ENCODE measurements at regions not wholly inside any gene's neighbourhood (a gene's known extent, or its start where the extent isn't known, plus 50 kb on each side); places are given as distances from the start of the nearest gene placed in this dataset.
"Not testable (repeated sequence)": the region's sequence is repeated elsewhere in the genome, so short reads cannot be mapped to it uniquely, and the experiment has no call there.

DNA sequence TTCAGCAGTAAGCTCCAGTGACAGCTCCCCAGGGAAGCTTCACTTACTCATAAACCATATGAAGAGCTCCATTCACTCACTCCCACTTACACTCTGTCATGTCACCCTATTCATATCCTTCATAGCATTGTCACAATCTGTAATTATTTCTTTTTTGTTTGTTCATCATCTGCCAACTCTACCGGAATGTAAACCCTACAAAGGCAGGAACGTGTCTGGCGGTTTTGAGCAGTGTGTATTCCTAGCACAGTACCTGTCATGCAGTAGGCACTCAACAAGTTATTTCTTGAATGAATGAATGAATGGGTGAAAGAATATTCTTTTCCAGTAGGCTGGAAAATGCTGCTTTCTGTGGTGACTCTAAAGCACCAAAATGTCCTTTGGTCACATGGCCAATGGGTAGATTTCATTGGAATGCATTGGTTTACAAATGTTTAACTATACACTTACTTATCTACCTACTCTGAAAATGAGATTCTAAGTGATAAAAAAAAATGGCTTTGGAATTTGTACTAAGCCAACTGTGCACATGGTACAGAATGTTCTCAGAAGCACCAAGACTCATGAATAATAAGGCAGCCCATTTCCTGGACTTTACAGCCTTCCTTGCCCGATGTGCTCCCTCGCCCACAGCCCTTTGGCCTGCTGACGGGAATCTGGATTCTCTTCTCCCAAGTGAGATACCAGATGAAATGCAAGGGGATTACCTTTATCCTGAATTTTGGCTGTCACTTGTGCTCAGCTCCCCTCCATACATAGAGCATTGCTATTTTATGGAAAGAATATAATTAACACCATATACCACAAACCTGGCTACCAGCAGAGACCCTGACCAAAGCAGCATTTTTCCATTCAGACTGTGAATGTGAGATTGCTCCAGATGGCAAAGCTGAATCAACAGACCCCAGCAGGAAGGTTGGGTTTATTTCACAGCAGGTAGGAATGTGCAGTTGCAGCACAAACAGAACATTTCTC, 273.3 kb downstream of the ALDH8A1 start:
- DNase-seq (ENCODE audit: low read depth, low spot score): no peak

DNA sequence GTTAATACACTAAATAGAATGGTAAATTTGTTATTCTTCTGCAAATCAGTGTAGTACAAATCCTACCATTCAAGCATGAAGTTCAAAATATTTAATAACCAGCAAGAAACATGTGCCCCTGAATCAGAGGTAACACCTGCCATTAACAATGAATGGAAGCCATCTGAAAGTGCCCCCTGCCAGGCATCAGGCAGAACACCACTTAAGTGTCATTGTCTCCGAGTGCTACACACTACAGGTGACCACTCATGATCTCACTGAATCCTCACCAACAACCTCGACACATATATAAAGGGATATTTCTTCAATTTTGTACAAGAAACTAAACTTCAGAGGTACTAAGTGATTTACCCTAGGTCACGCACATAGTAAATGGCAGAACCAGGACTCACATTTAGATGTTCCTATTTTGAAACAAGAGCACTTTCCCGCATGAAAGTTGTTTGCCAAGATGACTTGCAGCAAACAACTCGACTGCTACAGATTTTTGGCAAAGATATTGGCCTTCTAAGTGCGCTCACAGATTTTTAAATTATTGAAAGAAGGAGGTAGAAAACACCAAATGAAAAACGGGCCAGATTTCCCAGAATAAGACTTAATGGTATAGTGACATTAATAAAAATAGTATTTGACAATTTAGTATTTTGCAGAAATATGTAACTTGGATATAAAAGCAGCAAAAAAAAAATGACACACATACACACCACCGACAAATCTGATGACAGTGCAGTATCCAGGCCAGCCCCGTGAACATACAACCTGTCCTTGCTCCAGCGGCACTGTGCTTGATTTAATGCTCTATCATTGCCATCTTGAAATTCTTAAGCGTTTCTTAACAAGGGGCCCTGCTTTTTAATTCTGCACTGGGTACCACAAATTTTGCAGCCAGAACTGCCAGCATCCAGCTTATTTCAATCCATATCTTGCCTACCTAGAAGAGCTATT, 274.5 kb downstream of the ALDH8A1 start:
- DNase-seq (ENCODE audit: low read depth, low spot score): no peak

DNA sequence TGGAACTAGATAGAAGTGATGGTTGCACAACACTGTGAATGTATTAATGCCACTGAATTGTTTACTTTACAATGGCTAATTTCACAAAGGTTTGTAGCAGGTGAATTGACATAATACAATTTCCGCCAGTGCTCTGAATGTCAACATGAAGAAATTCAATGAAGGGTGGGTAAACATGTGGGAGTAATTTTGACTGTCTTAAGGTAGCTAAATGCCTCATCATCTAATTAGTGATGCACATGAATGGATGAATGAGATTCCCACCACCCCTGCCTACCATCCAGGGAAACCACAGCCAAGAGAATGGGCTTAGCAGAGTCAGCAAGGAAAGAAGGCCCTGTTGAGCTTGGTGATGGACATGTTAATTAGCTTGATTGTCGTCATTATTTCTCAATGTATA, 275.3 kb downstream of the ALDH8A1 start:
- DNase-seq (ENCODE audit: low read depth, low spot score): no peak

DNA sequence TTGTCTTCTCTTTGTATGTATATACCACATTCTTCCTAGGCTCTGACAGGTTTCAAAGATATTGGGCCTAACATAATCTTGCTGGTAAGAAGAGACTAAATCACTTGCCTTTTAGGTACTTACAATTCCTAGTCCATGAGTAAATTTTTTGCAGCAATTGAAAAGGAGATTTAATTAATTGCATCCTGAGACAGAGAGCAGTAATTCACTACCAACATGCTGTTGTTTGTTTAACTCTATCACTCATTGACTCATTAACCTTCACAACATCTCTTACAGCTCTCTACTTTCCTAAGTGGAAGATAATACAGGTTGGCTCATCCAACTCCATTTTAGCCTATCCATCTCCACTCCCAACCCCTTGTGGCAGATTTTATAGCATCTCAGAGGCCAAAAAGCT, 280.4 kb downstream of the ALDH8A1 start:
- no peak for DNase-seq (ENCODE audit: low read depth, low spot score)

DNA sequence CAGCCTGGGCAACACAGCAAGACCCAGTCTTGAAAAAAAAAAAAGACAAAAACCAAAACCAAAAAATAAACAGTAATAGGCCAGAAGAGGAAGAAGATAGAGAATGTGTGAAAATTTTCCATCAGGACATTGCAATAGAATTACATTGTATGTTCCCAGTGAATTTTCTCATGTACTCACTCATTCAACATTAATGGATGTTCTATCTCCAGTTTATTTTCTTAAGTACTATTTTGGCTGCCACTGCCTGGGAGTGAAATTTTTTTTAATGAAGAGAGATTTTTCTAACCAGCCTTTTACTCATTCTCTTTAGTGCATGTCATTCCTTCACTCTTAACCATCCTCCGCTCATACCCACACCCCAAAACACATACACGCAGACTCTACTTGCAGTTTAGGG, 282.8 kb downstream of the ALDH8A1 start:
- no peak for DNase-seq (ENCODE audit: low read depth, low spot score)

DNA sequence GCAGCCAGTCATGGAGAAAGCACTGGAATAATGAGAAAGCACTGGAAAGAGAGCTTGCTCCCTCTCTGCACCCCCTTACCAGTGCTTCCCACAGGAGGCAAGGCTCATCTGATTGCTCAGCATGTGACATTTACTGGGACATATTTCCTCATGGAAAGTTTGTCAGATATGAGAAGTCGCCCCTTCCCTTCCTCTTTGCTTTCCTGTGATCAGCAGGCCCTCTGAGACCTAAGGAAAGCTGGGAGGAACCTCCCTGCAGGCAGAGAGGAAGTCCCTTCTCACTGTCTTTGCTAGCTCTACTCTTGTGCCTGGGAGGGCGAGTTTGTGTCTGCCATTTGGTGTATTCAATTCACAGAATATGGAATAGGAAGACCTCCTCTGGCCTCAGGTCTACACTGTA, 283.8 kb downstream of the ALDH8A1 start:
- DNase-seq (ENCODE audit: low read depth, low spot score): no peak

DNA sequence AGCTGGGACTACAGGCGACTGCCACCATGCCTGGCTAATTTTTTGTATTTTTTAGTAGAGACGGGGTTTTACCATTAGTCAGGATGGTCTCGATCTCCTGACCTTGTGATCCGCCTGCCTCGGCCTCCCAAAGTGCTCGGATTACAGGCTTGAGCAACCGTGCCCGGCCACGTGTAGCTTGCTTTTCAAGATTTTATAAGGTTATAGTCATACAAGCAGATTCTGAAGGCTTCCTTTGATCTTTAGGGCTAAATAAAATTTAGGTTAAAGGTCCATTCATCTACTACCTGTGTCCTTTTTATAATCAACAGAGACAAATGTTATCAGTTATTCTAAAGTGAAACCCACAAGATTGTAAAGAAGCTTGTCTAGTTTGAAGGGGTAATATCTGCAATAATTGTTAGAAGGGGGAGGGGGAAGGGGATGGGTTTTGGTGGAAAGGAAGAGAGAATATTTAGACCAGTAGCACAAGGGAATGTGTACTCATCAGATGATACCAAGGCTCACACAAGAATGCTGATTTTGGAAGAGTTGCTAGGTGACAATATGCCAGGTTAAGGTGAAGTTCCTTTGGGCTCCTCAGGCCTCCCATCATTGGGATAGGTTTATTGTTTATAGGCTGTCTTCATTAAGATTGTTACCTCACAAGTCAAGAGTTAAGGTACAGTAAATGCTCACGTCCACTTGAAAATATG, 284.7 kb downstream of the ALDH8A1 start:
- no peak for DNase-seq (ENCODE audit: low read depth, low spot score)

DNA sequence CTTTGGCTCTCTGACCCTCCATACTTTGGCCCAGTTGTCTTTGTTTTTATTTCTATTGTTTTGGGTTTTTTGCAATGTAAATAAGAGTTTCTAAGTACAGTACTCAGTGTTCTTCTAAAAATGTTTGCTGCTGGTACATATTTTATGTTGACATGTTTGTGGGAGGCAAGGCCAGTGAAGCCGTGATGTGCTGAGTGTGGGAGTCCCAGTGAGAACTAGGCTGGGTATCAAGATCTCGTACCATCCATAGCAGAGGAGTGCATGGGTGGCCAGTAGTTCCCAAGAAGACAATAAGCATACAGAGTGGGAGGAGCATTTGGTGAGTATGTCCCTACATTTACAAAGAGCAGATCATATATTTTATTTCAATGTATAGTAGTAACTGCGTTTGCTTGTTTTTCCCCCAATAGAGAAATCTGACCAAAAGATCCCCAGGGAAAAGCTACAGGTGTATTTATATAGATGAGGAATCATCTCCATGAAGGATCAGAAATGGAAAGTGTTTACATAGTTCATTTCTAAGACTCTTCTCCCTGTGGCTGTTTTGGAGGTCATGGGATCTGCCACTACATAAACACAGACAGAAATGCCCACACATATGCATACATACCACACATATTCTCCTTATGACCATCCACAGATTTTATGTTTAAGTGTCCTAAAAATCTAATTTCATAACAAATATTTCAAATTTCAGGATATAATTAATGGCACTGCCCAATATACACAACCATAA, 285.9 kb downstream of the ALDH8A1 start:
- no peak for DNase-seq (ENCODE audit: low read depth, low spot score)

DNA sequence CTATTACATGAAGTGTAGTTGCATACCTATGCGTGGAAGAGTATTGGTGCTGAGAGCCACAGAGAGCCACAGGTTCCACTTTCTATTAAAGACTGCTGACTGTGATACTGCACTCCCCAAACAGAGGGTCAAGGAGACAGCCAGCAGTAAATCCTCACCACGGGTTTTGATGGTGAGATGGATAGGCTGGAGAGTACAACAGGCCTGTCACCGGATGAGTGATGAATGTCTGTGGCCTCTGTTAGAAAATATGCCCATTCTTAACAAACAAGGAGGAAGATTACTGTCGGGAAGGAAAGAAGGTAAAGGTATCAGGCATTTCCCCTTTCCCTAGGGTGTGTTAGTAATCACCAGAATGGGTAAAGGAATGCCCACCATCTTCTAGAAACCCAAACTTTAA, 286.5 kb downstream of the ALDH8A1 start:
- DNase-seq (ENCODE audit: low read depth, low spot score): no peak

DNA sequence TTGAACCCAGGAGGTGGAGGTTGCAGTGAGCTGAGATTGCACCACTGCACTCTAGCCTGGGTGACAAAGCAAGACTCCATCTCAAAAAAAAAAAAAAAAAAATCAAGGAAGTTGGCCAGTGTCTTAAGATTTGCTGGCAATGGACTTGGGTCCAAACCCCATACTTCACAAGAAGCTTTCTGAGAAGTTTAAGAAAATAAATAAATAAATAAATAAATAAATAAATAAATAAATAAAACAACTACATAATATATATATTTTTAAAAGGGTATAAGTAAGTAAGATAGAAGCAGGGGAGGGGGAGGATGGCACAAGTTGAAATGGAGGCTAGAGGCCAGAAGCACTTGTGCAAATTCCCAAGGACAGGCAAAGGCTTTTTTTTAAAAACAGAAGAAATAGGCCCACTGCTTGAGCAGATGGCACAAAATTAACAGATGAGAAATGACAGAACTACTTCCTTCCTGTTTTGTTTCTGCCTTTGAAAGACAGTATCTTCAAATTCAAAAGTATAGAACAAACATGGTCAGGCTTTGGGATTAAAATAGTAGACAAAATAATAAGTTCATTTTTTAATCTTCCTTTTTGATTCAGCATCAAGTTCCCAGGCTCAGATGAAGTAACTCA, 287.7 kb downstream of the ALDH8A1 start:
- DNase-seq (ENCODE audit: low read depth, low spot score): no peak

DNA sequence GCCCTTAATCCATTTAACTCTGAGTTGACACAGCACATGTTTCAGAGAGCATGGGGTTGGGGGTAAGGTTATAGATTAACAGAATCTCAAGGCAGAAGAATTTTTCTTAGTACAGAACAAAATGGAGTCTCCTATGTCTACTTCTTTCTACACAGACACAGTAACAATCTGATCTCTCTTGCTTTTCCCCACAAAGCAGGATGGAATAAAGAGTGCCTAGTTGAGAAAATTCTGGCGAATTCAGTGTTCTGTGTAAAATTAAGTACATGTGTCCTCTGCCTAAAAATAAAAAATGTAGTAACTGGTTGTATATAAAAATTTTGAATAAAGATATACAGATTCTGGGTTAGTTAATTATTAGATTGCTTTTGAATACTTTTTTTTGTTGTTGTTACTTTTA, 290.0 kb downstream of the ALDH8A1 start:
- not testable (repeated sequence) for DNase-seq (ENCODE audit: low read depth, low spot score)

DNA sequence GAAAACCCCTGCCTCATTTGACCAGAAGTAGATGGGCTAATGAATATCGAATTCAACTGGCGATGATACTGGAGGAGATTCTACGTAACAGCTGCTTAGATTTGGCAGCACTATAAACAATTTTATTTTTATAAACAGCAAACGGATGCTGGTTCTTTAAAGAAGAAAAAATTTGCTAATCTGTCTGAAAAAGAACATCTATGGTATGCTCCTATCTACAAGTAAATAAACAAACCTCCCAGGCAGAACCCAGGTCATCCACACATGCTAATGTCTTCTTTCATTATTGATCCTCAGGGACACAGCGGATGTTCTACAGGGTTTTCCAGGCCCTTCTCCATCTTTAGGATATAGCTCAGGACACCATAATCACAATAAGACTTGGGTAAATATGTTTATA, 291.3 kb downstream of the ALDH8A1 start:
- DNase-seq (ENCODE audit: low read depth, low spot score): no peak

DNA sequence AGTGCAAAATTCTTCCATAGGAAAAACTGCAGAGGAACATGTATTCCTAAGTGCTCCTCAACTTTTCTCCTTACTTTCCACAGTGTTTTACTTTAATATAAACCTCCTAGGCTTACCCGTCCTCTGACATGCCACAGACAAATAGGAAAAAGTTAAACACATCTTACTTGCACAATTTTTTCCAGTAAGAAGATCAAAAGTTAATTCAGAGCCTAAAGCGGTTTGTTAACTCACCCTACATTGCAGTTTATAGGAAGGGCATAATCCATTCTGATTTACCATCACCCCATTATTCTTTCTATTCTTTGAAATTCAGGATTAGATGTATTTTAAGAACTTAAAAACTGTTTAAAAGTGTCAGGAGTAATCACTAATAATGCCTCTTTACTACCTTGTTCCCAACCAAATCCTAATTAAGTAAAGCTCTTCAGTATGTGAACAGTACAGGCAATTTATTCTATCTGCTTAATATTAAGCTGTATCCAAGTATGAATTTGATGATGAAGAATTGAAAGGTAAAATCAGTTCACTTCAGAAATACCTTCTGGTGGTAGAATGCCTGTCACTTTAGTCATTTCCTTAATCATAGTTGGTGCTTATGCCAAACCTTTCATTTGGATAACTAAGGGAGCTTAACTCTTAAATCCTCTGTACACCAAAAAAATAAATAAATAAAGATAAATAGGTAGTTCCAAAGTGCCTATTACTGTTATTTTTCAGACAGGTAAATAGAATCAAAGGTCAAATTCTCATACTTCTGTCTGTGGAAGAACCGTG, 292.0 kb downstream of the ALDH8A1 start:
- DNase-seq (ENCODE audit: low read depth, low spot score): no peak

DNA sequence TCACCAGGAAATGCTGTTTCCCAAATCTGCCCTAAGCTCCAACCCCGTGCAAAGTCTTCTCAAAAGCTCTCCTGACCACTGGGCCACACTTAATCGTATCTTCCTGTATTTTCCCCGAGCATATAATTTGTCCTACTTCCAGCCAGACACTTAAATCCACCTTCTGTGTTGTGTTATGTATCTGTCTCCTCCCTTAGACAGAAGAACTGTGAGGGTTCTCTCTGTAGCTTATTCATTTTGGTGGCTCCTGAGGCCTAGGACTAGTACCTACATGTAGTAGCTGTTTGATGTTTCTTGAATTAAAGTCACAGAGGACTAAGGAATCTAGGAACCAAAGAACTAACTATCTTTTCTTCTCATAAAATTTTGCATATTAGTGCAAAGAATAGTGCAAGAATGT, 292.6 kb downstream of the ALDH8A1 start:
- DNase-seq (ENCODE audit: low read depth, low spot score): no peak

DNA sequence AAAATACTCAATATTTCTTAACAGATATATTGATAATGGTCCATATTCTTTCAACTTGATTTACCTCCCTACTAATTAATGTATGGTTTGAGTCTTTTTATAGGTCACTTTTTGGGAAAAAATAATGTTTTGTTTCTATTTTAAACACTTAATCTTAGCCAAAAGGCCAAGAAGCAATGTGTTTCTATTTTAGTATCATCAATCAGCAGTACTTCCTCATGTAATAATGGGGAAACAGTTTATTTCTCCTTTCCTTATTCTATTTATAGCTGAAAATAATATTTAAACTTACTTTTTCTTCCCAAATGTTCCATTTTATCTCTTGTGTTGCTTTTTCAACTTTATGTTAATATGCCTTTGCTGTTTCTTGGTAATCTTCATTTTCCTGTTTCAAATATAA, 295.1 kb downstream of the ALDH8A1 start:
- DNase-seq (ENCODE audit: low read depth, low spot score): no peak

DNA sequence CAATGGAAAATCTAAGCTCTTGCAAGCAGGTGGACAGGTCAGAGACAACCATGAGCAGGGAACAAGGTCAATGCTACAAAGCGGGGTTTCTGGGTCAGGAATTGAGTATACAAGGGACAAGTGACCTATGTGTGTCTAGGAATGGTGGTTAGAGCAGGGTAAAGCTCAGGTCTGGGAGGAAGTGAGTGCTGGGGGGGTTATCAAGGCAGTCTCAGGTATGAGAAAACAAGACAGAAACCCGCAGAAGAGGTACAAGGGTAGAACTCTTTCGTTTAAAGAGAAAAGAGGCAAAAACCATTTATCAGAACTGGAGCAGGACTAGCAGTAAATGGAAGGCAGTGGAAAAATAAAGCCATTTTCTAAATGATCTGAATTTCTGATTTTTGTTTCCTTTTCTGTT, 298.4 kb downstream of the ALDH8A1 start:
- DNase-seq (ENCODE audit: low read depth, low spot score): no peak

DNA sequence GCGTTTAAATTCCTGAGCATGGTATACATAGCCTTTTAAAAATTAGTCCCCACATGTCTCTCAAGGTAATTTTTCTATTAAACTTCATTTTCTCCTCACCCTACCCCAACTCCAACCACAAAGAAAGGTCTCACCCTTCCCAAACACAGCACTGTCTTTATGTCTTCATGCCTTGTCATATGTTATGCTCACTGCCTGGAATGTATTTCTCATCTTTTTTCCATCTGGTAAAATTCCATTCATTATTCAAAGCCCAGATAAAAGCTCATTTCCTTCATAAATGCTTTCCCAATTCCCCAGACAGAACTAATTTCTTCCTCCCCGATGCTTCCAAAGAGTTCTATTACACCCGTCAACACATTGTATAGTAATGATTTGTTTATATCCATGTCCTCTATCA, 302.0 kb downstream of the ALDH8A1 start:
- DNase-seq (ENCODE audit: low read depth, low spot score): no peak

DNA sequence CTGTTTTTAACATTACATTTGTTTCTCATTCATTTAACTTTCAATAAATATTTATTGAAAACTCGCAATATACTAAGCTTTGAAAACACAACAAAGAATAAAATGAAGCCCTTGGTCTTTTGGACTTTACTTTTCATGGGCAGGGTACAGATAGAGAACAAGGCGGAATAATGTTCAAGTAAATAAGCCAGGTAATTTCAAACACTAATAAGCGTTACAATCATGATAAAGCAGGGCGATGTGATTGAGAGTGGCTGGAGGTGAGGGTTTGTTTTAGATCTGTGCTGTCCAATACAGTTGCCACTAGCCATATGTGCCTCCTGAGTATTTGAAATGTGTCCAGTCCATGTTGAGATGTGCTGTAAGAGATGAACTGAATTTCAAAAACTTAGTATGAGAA, 307.1 kb downstream of the ALDH8A1 start:
- no peak for DNase-seq (ENCODE audit: low read depth, low spot score)

DNA sequence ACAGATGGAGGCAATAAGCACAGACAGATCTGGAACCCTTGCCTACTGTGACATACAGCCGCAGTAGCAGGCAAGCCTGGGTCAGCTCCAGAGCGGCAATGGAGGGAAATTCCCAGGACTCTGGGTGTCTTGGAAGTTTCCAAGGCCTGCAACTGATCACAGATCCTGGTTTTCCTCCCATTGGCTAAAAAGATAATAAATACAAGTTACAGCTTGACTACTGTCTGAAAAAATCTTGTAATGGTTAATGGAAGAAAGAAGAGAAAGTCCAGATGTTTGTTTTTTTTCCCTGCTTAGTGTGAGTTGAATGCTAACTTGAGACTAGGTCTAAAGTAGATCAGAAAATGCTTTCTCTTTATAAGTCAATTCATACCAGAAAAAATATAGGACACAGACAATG, 307.6 kb downstream of the ALDH8A1 start:
- DNase-seq (ENCODE audit: low read depth, low spot score): no peak

DNA sequence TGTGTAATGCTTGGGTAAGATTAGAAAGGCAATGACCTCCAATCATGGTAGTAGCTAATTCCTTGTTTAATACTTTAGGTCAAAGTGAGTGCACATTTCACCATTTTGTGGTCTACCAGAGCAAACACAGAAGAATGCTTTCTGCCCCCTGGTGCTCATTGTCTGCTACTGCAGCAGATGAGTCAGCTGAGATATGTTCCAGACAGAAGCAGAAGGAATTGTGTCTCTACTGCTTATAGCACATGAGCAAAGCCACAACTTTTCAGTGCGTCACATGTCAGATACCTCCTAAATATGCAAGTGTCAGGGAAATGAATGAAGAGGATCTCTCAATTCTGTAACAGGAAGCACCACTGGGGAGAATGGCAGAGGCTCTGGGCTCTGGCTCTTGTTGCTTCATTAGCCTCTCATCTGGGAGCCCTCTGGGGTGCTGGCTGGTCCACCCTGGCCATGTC, 308.9 kb downstream of the ALDH8A1 start:
- peak; percentile 70 for DNase-seq (ENCODE audit: low read depth, low spot score)
